ENCODE measurements at regions not wholly inside any gene's neighbourhood (a gene's known extent, or its start where the extent isn't known, plus 50 kb on each side); places are given as distances from the start of the nearest gene placed in this dataset.

DNA sequence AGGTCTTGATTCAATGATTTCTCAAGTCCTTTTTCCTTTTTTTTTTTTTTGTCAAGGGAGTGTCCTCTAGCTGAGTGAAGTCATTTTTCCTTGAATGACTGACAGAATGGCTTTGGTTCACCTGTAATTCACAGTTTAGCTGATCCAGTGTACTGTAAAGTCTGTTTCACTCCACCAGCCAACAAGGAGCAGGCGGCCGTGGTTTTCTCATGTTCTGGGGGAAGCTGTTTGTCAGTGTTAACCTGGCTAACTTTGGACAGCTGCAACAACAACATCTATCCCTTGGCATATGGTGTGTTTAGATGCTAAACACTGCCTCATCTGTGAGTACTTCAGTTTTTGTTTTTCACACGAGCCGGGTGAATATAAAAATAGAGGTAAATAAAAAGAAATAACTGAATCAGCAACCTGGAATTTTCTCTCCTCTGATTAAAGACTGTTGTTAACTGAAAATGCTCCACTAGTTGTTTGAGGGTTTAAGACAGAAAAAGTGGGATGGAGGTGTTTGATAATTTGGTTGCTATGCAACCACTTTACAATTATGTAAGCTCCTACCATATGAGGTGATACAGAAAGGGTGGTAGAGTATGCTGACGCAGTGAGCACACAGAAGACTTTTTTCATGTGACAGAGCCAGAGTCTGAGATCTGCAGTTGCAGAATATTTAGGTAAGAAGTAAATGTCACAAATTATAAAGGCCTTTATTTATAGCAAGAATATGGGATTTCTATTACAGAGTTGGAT, 50.3 kb upstream of the SLC2A13 start:
- 64 to 66% methylated on average over 5 of the region's 5 CpGs for whole genome bisulfite sequencing, 2 donors
- DNase-seq (no peak), ATAC-seq (no peak)
- TF ChIP-seq, protein P1, sequence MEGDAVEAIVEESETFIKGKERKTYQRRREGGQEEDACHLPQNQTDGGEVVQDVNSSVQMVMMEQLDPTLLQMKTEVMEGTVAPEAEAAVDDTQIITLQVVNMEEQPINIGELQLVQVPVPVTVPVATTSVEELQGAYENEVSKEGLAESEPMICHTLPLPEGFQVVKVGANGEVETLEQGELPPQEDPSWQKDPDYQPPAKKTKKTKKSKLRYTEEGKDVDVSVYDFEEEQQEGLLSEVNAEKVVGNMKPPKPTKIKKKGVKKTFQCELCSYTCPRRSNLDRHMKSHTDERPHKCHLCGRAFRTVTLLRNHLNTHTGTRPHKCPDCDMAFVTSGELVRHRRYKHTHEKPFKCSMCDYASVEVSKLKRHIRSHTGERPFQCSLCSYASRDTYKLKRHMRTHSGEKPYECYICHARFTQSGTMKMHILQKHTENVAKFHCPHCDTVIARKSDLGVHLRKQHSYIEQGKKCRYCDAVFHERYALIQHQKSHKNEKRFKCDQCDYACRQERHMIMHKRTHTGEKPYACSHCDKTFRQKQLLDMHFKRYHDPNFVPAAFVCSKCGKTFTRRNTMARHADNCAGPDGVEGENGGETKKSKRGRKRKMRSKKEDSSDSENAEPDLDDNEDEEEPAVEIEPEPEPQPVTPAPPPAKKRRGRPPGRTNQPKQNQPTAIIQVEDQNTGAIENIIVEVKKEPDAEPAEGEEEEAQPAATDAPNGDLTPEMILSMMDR (IDR thresholded peaks at IDR 0.05): no peak
- Histone ChIP-seq H3K4me3 (no peak overlapping the region), H3K27me3 (no peaks in the 10 kb centered on the region), H3K9me3 (no peaks in the 10 kb centered on the region), H3K27ac (no peak overlapping the region), H3K36me3 (no peaks in the 10 kb centered on the region), H3K4me1 (peaks cover 0 to 27% (median 0%) of the 10 kb centered on the region in 9 donors)
- intact Hi-C loops (cut with DNase I): loop anchor here in 5 of 10 donors (5.0 to 10.0 kb wide), 4 partner anchors 51 to 769 kb away; partner anchors contain the start of gene LRRK2 (in 2 of the 5)
